ENCODE measurements at regions not wholly inside any gene's neighbourhood (a gene's known extent, or its start where the extent isn't known, plus 50 kb on each side); places are given as distances from the start of the nearest gene placed in this dataset.

GRCh38 chr1:238153939-238154338, 263.2 kb upstream of the ZP4 start:
- no peak for DNase-seq (ENCODE audit: extremely low read depth in 1 of 2, low read depth in 1 of 2)

- DNase-seq (ENCODE audit: extremely low read depth in 1 of 2, low read depth in 1 of 2) = no peak
These were observed 262.5 kb upstream of the ZP4 start for GRCh38 chr1:238153253-238153652.

- DNase-seq (ENCODE audit: extremely low read depth in 1 of 2, low read depth in 1 of 2) = no peak
These were observed 261.4 kb upstream of the ZP4 start for GRCh38 chr1:238152119-238152518.

GRCh38 chr1:238143038-238143437, 252.3 kb upstream of the ZP4 start:
- DNase-seq (ENCODE audit: extremely low read depth in 1 of 2, low read depth in 1 of 2) = no peak

- no peak for DNase-seq (ENCODE audit: extremely low read depth in 1 of 2, low read depth in 1 of 2)
These were observed 250.6 kb upstream of the ZP4 start for GRCh38 chr1:238141353-238141752.

- no peak for DNase-seq (ENCODE audit: extremely low read depth in 1 of 2, low read depth in 1 of 2)
These were observed 249.0 kb upstream of the ZP4 start for GRCh38 chr1:238139713-238140112.

- DNase-seq (ENCODE audit: extremely low read depth in 1 of 2, low read depth in 1 of 2) = no peak
These were observed 247.4 kb upstream of the ZP4 start for GRCh38 chr1:238138059-238138626.

- DNase-seq (ENCODE audit: extremely low read depth in 1 of 2, low read depth in 1 of 2) = no peak
These were observed 245.3 kb upstream of the ZP4 start for GRCh38 chr1:238135708-238136664.

GRCh38 chr1:238129677-238130076, 239.0 kb upstream of the ZP4 start:
- DNase-seq (ENCODE audit: extremely low read depth in 1 of 2, low read depth in 1 of 2) = no peak

GRCh38 chr1:238123201-238123600, 232.5 kb upstream of the ZP4 start:
- DNase-seq (ENCODE audit: extremely low read depth in 1 of 2, low read depth in 1 of 2) = no peak

- DNase-seq (ENCODE audit: extremely low read depth in 1 of 2, low read depth in 1 of 2) = no peak
These were observed 229.1 kb upstream of the ZP4 start for GRCh38 chr1:238119861-238120260.

GRCh38 chr1:238119060-238119459, 228.3 kb upstream of the ZP4 start:
- DNase-seq (ENCODE audit: extremely low read depth in 1 of 2, low read depth in 1 of 2) = no peak

- DNase-seq (ENCODE audit: extremely low read depth in 1 of 2, low read depth in 1 of 2) = no peak
These were observed 225.1 kb upstream of the ZP4 start for GRCh38 chr1:238115852-238116251.

- DNase-seq (ENCODE audit: extremely low read depth in 1 of 2, low read depth in 1 of 2) = no peak
These were observed 222.4 kb upstream of the ZP4 start for GRCh38 chr1:238112952-238113621.

- DNase-seq (ENCODE audit: extremely low read depth in 1 of 2, low read depth in 1 of 2) = no peak
These were observed 220.8 kb upstream of the ZP4 start for GRCh38 chr1:238111516-238111915.

GRCh38 chr1:238111081-238111480, 220.4 kb upstream of the ZP4 start:
- no peak for DNase-seq (ENCODE audit: extremely low read depth in 1 of 2, low read depth in 1 of 2)

- DNase-seq (ENCODE audit: extremely low read depth in 1 of 2, low read depth in 1 of 2) = no peak
These were observed 217.7 kb upstream of the ZP4 start for GRCh38 chr1:238108417-238108816.

GRCh38 chr1:238107322-238107721, 216.6 kb upstream of the ZP4 start:
- DNase-seq (ENCODE audit: extremely low read depth in 1 of 2, low read depth in 1 of 2) = no peak

- DNase-seq (ENCODE audit: extremely low read depth in 1 of 2, low read depth in 1 of 2) = no peak
These were observed 214.0 kb upstream of the ZP4 start for GRCh38 chr1:238104752-238105151.

- DNase-seq (ENCODE audit: extremely low read depth in 1 of 2, low read depth in 1 of 2) = no peak
These were observed 211.2 kb upstream of the ZP4 start for GRCh38 chr1:238101923-238102322.

GRCh38 chr1:238099871-238100270, 209.1 kb upstream of the ZP4 start:
- no peak for DNase-seq (ENCODE audit: extremely low read depth in 1 of 2, low read depth in 1 of 2)

- no peak for DNase-seq (ENCODE audit: extremely low read depth in 1 of 2, low read depth in 1 of 2)
These were observed 198.9 kb upstream of the ZP4 start for GRCh38 chr1:238089615-238090014.
